Activated CD4-positive, alpha-beta T cell treated with anti-CD3 and anti-CD28 coated beads, Interleukin-2, amount 50 U/mL, for 24 hours (primary cell): ENCODE measurements at regions not wholly inside any gene's neighbourhood (a gene's known extent, or its start where the extent isn't known, plus 50 kb on each side); places are given as distances from the start of the nearest gene placed in this dataset.

ENCODE experiments used
- DNase-seq, 2 donors: peaks; one replicate each; pipeline ENCODE4 v3.0.0-alpha.2; 2020; ENCODE audit warnings: low read depth in 1 of 2, low spot score in 1 of 2

- DNase-seq = no peak
Observed at GRCh38 chr3:72149645-72150300, 364.8 kb upstream of the PROK2 start.

- no peak for DNase-seq
Observed at GRCh38 chr3:72147600-72147999, 362.7 kb upstream of the PROK2 start.

- no peak for DNase-seq
Observed at GRCh38 chr3:72145506-72146380, 360.8 kb upstream of the PROK2 start.

GRCh38 chr3:72144773-72145505 lies 360.0 kb upstream of the PROK2 start:
- no peak for DNase-seq

- DNase-seq = no peak
Observed at GRCh38 chr3:72143966-72144717, 359.2 kb upstream of the PROK2 start.

GRCh38 chr3:72143322-72143721 lies 358.4 kb upstream of the PROK2 start:
- DNase-seq = no peak

- DNase-seq = no peak
Observed at GRCh38 chr3:72142028-72142427, 357.1 kb upstream of the PROK2 start.

GRCh38 chr3:72141264-72141663 lies 356.3 kb upstream of the PROK2 start:
- DNase-seq = no peak

GRCh38 chr3:72139316-72139715 lies 354.4 kb upstream of the PROK2 start:
- no peak for DNase-seq

GRCh38 chr3:72137865-72138861 lies 353.2 kb upstream of the PROK2 start:
- DNase-seq = peak in 1 of 2 donors; percentile 49

GRCh38 chr3:72135636-72136035 lies 350.7 kb upstream of the PROK2 start:
- DNase-seq = no peak

GRCh38 chr3:72134989-72135451 lies 350.1 kb upstream of the PROK2 start:
- peak in 1 of 2 donors; percentile 3 for DNase-seq

- DNase-seq = no peak
Observed at GRCh38 chr3:72133329-72134011, 348.5 kb upstream of the PROK2 start.

GRCh38 chr3:72131899-72132298 lies 347.0 kb upstream of the PROK2 start:
- no peak for DNase-seq

- DNase-seq = no peak
Observed at GRCh38 chr3:72130565-72130964, 345.6 kb upstream of the PROK2 start.

GRCh38 chr3:72129501-72130094 lies 344.6 kb upstream of the PROK2 start:
- DNase-seq = no peak

- DNase-seq = no peak
Observed at GRCh38 chr3:72128921-72129320, 344.0 kb upstream of the PROK2 start.

- no peak for DNase-seq
Observed at GRCh38 chr3:72127844-72128243, 342.9 kb upstream of the PROK2 start.

- no peak for DNase-seq
Observed at GRCh38 chr3:72127224-72127612, 342.3 kb upstream of the PROK2 start.
